ENCODE measurements at regions not wholly inside any gene's neighbourhood (a gene's known extent, or its start where the extent isn't known, plus 50 kb on each side); places are given as distances from the start of the nearest gene placed in this dataset.

DNA sequence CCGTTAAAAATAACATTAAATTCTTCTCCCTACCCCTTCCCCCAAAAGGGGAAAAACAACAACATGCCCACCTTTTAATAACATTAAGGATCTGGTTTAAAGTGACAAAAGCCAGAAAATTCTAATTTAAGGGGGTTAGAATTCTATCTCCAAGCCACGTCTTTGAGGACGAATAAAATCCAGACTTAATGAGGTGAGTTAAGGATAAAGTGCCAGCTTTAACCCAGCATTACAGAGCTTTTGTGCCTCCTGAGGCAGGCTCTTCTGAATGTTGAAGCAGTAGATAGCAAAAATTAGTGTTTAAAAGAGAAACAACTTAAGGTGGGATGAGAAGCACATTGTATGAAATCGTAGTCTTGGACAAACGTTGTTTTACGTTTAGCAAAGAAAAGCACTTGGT is 329.0 kb upstream of the MPDZ start:
- DNase-seq (ENCODE audit: extremely low spot score), result no peak
- ChIA-PET CTCF (no interaction called here), POLR2A (no interaction called here)
- no peak for TF ChIP-seq L3MBTL2 (conservative IDR thresholded peaks at IDR 0.05)
- TF ChIP-seq SP1 (IDR thresholded peaks at IDR 0.05), result no peak
- no peak for TF ChIP-seq PKNOX1 (IDR thresholded peaks at IDR 0.05)
- no peak for TF ChIP-seq LEF1 (IDR thresholded peaks at IDR 0.05; ENCODE audit: borderline replicate concordance)
- TF ChIP-seq HDGF (IDR thresholded peaks at IDR 0.05; ENCODE audit: borderline replicate concordance), result no peak
- TF ChIP-seq SUZ12 (IDR thresholded peaks at IDR 0.05), result no peak

- DNase-seq (ENCODE audit: extremely low spot score), result no peak
- TF ChIP-seq BHLHE40 (IDR thresholded peaks at IDR 0.05; ENCODE audit: borderline replicate concordance) (no peak), HDGF (IDR thresholded peaks at IDR 0.05; ENCODE audit: borderline replicate concordance) (no peak)
- ChIA-PET CTCF (interaction anchor here (0.5 kb wide), 1 partner anchor 13 kb away, joined by 3 read pairs; no protein-coding TSS in a partner anchor), POLR2A (no interaction called here)
Measured at GRCh38 chr9:13607481-13608441, 328.3 kb upstream of the MPDZ start.

DNA sequence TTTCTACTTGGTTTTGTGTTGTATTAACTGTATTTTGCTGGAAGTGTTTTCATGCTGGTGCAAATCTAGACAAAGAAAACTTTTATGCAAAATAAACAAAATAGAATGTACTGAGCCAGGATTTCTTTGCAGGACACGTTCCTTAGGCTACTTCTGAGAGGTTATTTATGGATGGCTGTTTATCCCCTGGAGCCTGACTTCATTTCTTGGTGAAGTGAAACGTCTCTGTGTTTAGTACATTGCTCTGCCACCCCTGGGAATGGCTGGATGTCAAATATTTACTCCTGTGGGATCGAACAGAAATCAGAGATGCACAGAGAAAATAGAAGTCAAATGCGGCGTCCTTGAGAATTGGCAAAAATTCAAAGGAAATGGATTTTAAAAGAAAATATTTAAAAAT is 327.1 kb upstream of the MPDZ start:
- no peak for DNase-seq (ENCODE audit: extremely low spot score)
- POLR2A ChIA-PET, result no interaction called here
- TF ChIP-seq SUZ12 (IDR thresholded peaks at IDR 0.05) (no peak), BHLHE40 (IDR thresholded peaks at IDR 0.05; ENCODE audit: borderline replicate concordance) (no peak), NFRKB (IDR thresholded peaks at IDR 0.05) (no peak)
- CTCF ChIA-PET, result interaction anchor here (0.5 kb wide), 1 partner anchor 12 kb away, joined by 3 read pairs; no protein-coding TSS in a partner anchor

- CTCF ChIA-PET, result no interaction called here
- POLR2A ChIA-PET, result no interaction called here
- no peak for DNase-seq (ENCODE audit: extremely low spot score)
Measured at GRCh38 chr9:13603921-13604320, 324.4 kb upstream of the MPDZ start.

GRCh38 chr9:13598738-13599137 is 319.2 kb upstream of the MPDZ start:
- POLR2A ChIA-PET, result no interaction called here
- CTCF ChIA-PET, result no interaction called here
- DNase-seq (ENCODE audit: extremely low spot score), result no peak
- TF ChIP-seq LEF1 (IDR thresholded peaks at IDR 0.05; ENCODE audit: borderline replicate concordance) (no peak), FOXK2 (IDR thresholded peaks at IDR 0.05) (no peak), BHLHE40 (IDR thresholded peaks at IDR 0.05; ENCODE audit: borderline replicate concordance) (no peak), NFRKB (IDR thresholded peaks at IDR 0.05) (no peak), FOXA1 (IDR thresholded peaks at IDR 0.05) (no peak), CTBP1 (IDR thresholded peaks at IDR 0.05; ENCODE audit: borderline replicate concordance) (no peak), ZNF384 (IDR thresholded peaks at IDR 0.05) (no peak), PKNOX1 (IDR thresholded peaks at IDR 0.05) (no peak), L3MBTL2 (conservative IDR thresholded peaks at IDR 0.05) (no peak), ARNT (IDR thresholded peaks at IDR 0.05) (no peak), TARDBP (IDR thresholded peaks at IDR 0.05) (no peak), SUZ12 (IDR thresholded peaks at IDR 0.05) (no peak), FOXM1 (IDR thresholded peaks at IDR 0.05; ENCODE audit: borderline replicate concordance) (no peak), HDGF (IDR thresholded peaks at IDR 0.05; ENCODE audit: borderline replicate concordance) (no peak), SP1 (IDR thresholded peaks at IDR 0.05) (no peak)

More at GRCh38 chr9:13603921-13604320, 324.4 kb upstream of the MPDZ start:
- TF ChIP-seq L3MBTL2 (conservative IDR thresholded peaks at IDR 0.05) (no peak), SP1 (IDR thresholded peaks at IDR 0.05) (no peak), LEF1 (IDR thresholded peaks at IDR 0.05; ENCODE audit: borderline replicate concordance) (no peak), FOXK2 (IDR thresholded peaks at IDR 0.05) (no peak), ARNT (IDR thresholded peaks at IDR 0.05) (no peak), NFRKB (IDR thresholded peaks at IDR 0.05) (no peak), TARDBP (IDR thresholded peaks at IDR 0.05) (no peak), BHLHE40 (IDR thresholded peaks at IDR 0.05; ENCODE audit: borderline replicate concordance) (no peak), ZNF384 (IDR thresholded peaks at IDR 0.05) (no peak), PKNOX1 (IDR thresholded peaks at IDR 0.05) (no peak)

- no peak for DNase-seq (ENCODE audit: extremely low spot score)
- TF ChIP-seq SP1 (IDR thresholded peaks at IDR 0.05) (no peak), FOXK2 (IDR thresholded peaks at IDR 0.05) (no peak), ZNF384 (IDR thresholded peaks at IDR 0.05) (no peak), PKNOX1 (IDR thresholded peaks at IDR 0.05) (no peak), ELF4 (IDR thresholded peaks at IDR 0.05) (no peak), FOXA1 (IDR thresholded peaks at IDR 0.05) (no peak), L3MBTL2 (conservative IDR thresholded peaks at IDR 0.05) (no peak), FOXM1 (IDR thresholded peaks at IDR 0.05; ENCODE audit: borderline replicate concordance) (no peak), CTBP1 (IDR thresholded peaks at IDR 0.05; ENCODE audit: borderline replicate concordance) (no peak), TARDBP (IDR thresholded peaks at IDR 0.05) (no peak), NFRKB (IDR thresholded peaks at IDR 0.05) (no peak), HDGF (IDR thresholded peaks at IDR 0.05; ENCODE audit: borderline replicate concordance) (no peak), ARNT (IDR thresholded peaks at IDR 0.05) (no peak), SUZ12 (IDR thresholded peaks at IDR 0.05) (no peak)
- POLR2A ChIA-PET, result no interaction called here
- CTCF ChIA-PET, result no interaction called here
Measured at GRCh38 chr9:13597427-13597826, 317.9 kb upstream of the MPDZ start.

Measured in HEK293T (cell line).